WTC11 (cell line): ENCODE measurements at regions not wholly inside any gene's neighbourhood (a gene's known extent, or its start where the extent isn't known, plus 50 kb on each side); places are given as distances from the start of the nearest gene placed in this dataset.

Experiments
- ATAC-seq: fragments of 200-7000 bp; cut with Tn5 transposase; 2 replicates; pipeline ENCODE4 v1.10.0; 2021; ENCODE audit warnings: mild to moderate bottlenecking, moderate library complexity
- CTCF ChIA-PET: fragments of 300-600 bp; sonication (Branson Sonifier 250); formaldehyde crosslinking; loops from one replicate; lab custom pipeline; 2021; ENCODE audit warnings: antibody characterized with exemption; lab: Charles Lee
- POLR2A ChIA-PET: fragments of 350-600 bp; sonication (Branson Sonifier 250); formaldehyde crosslinking; loops from one replicate; lab custom pipeline; 2021; ENCODE audit warnings: antibody characterized with exemption; lab: Charles Lee
- DNase-seq: peaks from one replicate; pipeline ENCODE4 v3.0.0; 2021; ENCODE audit warnings: low spot score
- H3K27ac Mint-ChIP-seq: 2 replicates; pipeline ENCODE4 v1.8.0; 2021; ENCODE audit warnings: mixed read lengths
- H3K27me3 Mint-ChIP-seq: 2 replicates; pipeline ENCODE4 v1.8.0; 2021; ENCODE audit warnings: low read depth, mild to moderate bottlenecking, moderate library complexity, mixed read lengths
- H3K36me3 Mint-ChIP-seq: 2 replicates; pipeline ENCODE4 v1.8.0; 2021; ENCODE audit warnings: mixed read lengths
- H3K4me1 Mint-ChIP-seq: 2 replicates; pipeline ENCODE4 v1.8.0; 2022; ENCODE audit warnings: mixed read lengths
- H3K4me3 Mint-ChIP-seq: 2 replicates; pipeline ENCODE4 v1.8.0; 2021; ENCODE audit warnings: mild to moderate bottlenecking, moderate library complexity, mixed read lengths
- H3K9me3 Mint-ChIP-seq: 2 replicates; pipeline ENCODE4 v1.8.0; 2021; ENCODE audit warnings: mixed read lengths
- AR ChIP-seq: fragments of 250-450 bp; sonication (Bioruptor Pico); IDR thresholded peaks from 2 replicates; pipeline ENCODE4 v1.9.0; 2021; ENCODE audit warnings: mild to moderate bottlenecking
- ATF1 ChIP-seq: sonication (generic); formaldehyde crosslinking; IDR thresholded peaks from 2 replicates; pipeline ENCODE4 v1.8.1; 2023; ENCODE audit warnings: mild to moderate bottlenecking, moderate library complexity, missing genetic modification reagents
- ATF6 ChIP-seq: sonication (generic); formaldehyde crosslinking; IDR thresholded peaks from 2 replicates; pipeline ENCODE4 v1.8.1; 2023; ENCODE audit warnings: mild to moderate bottlenecking, missing genetic modification reagents
- EMX1 ChIP-seq: fragments of 250-450 bp; sonication (Bioruptor Pico); IDR thresholded peaks from 2 replicates; pipeline ENCODE4 v1.8.0; 2021; ENCODE audit warnings: mild to moderate bottlenecking
- ERG ChIP-seq: fragments of 250-450 bp; sonication (Bioruptor Pico); IDR thresholded peaks from 2 replicates; pipeline ENCODE4 v1.8.0; 2021; ENCODE audit warnings: mild to moderate bottlenecking
- FOXJ3 ChIP-seq: sonication (generic); formaldehyde crosslinking; IDR thresholded peaks from 2 replicates; pipeline ENCODE4 v1.9.0; 2021; ENCODE audit warnings: missing genetic modification reagents, mild to moderate bottlenecking, borderline replicate concordance
- FOXP1 ChIP-seq: sonication (generic); formaldehyde crosslinking; IDR thresholded peaks from 2 replicates; pipeline ENCODE4 v1.8.0; 2022; ENCODE audit warnings: missing genetic modification reagents, mild to moderate bottlenecking, moderate library complexity, borderline replicate concordance
- FOXP4 ChIP-seq: sonication (generic); formaldehyde crosslinking; IDR thresholded peaks from 2 replicates; pipeline ENCODE4 v1.8.0; 2022; ENCODE audit warnings: mild to moderate bottlenecking, missing genetic modification reagents
- IRF1 ChIP-seq: sonication (generic); formaldehyde crosslinking; IDR thresholded peaks from 2 replicates; pipeline ENCODE4 v1.8.0; 2023; ENCODE audit warnings: missing genetic modification reagents
- OVOL2 ChIP-seq: fragments of 250-450 bp; sonication (Bioruptor Pico); IDR thresholded peaks from 2 replicates; pipeline ENCODE4 v1.9.0; 2021; ENCODE audit warnings: mild to moderate bottlenecking, borderline replicate concordance
- USF1 ChIP-seq: sonication (generic); formaldehyde crosslinking; IDR thresholded peaks from 2 replicates; pipeline ENCODE4 v1.8.0; 2022; ENCODE audit warnings: mild to moderate bottlenecking, missing genetic modification reagents
- ZNF219 ChIP-seq: sonication (generic); formaldehyde crosslinking; IDR thresholded peaks from 2 replicates; pipeline ENCODE4 v1.8.0; 2023; ENCODE audit warnings: missing genetic modification reagents, mild to moderate bottlenecking, borderline replicate concordance
- ZNF281 ChIP-seq: sonication (generic); formaldehyde crosslinking; IDR thresholded peaks from 2 replicates; pipeline ENCODE4 v1.8.0; 2023; ENCODE audit warnings: mild to moderate bottlenecking, missing genetic modification reagents
- ZNF317 ChIP-seq: sonication (generic); formaldehyde crosslinking; IDR thresholded peaks from 2 replicates; pipeline ENCODE4 v1.8.1; 2023; ENCODE audit warnings: low read depth, mild to moderate bottlenecking, moderate library complexity, missing genetic modification reagents, borderline replicate concordance
- ZNF423 ChIP-seq: fragments of 250-450 bp; sonication (Bioruptor Pico); IDR thresholded peaks from 2 replicates; pipeline ENCODE4 v2.1.2; 2022; ENCODE audit warnings: mild to moderate bottlenecking, moderate library complexity
- ZNF425 ChIP-seq: fragments of 250-450 bp; sonication (Bioruptor Pico); conservative IDR thresholded peaks from 2 replicates; pipeline ENCODE4 v1.9.0; 2021; ENCODE audit warnings: mild to moderate bottlenecking

- Mint-ChIP-seq H3K4me1 (peaks cover 83% of the 10 kb centered on the region), H3K9me3 (no peaks in the 10 kb centered on the region), H3K36me3 (no peaks in the 10 kb centered on the region), H3K4me3 (no peak overlapping the region), H3K27me3 (peaks cover 43% of the 10 kb centered on the region), H3K27ac (no peak overlapping the region)
- TF ChIP-seq FOXP4 (CRISPR knock-in tag): no peak
- no peak for TF ChIP-seq FOXJ3 (CRISPR knock-in tag)
- no peak for TF ChIP-seq EMX1
- no peak for DNase-seq
- POLR2A ChIA-PET: no interaction called here
- ATAC-seq: no peak
- CTCF ChIA-PET: interaction anchor here (2.1 to 4.1 kb wide), 2 partner anchors 491 to 537 kb away, joined by 5 to 56 read pairs; no protein-coding TSS in a partner anchor
These were observed 185.7 kb downstream of the OPA1 start for GRCh38 chr3:193778676-193779075.

- POLR2A ChIA-PET: no interaction called here
These were observed 186.9 kb downstream of the OPA1 start for GRCh38 chr3:193779933-193780332.

More at GRCh38 chr3:193779933-193780332, 186.9 kb downstream of the OPA1 start:
- TF ChIP-seq IRF1 (CRISPR knock-in tag) (no peak), ZNF425 (CRISPR knock-in tag) (no peak), ZNF281 (CRISPR knock-in tag) (no peak), OVOL2 (CRISPR knock-in tag) (no peak), USF1 (CRISPR knock-in tag) (no peak), ATF1 (CRISPR knock-in tag) (no peak), FOXP1 (CRISPR knock-in tag) (no peak), ZNF317 (CRISPR knock-in tag) (no peak), AR (no peak), ZNF423 (no peak), ERG (no peak), ATF6 (CRISPR knock-in tag) (no peak), ZNF219 (CRISPR knock-in tag) (no peak)
- no peaks in the 10 kb centered on the region for H3K9me3 Mint-ChIP-seq
- no peak overlapping the region for H3K4me3 Mint-ChIP-seq
- DNase-seq: no peak
- peaks cover 72% of the 10 kb centered on the region for H3K4me1 Mint-ChIP-seq
- no peaks in the 10 kb centered on the region for H3K36me3 Mint-ChIP-seq
- CTCF ChIA-PET: interaction anchor here (0.7 to 4.1 kb wide), 16 partner anchors 12 to 735 kb away, joined by 3 to 56 read pairs (median 5); partner anchors contain the start of gene HES1
- H3K27ac Mint-ChIP-seq: no peak overlapping the region
- no peak for ATAC-seq
- peaks cover 34% of the 10 kb centered on the region for H3K27me3 Mint-ChIP-seq
